ENCODE measurements at regions not wholly inside any gene's neighbourhood (a gene's known extent, or its start where the extent isn't known, plus 50 kb on each side); places are given as distances from the start of the nearest gene placed in this dataset.

DNA sequence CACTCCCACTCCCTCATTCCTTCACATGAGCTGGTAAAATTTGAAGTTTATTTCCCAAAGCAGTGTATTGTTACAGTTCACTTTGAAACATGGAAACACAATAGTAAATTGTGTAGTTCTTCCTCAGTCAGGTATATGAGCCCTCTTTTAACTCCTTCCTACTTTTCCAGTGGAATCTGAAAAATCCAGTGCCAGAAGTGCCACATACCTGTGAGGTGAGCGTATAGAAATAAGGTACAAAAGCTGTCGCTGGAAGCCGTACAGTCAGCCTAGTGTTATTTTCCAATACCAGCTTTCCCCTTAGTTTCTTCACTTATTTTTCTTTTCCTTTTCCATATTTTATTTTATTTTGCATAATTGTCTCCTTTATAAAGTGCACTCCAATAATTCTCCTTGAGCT is 81.7 kb upstream of the CADM2 start:
- CTCF ChIA-PET (ENCODE audit: partially characterized antibody) = no interaction called here

More for the DNA sequence above, 81.7 kb upstream of the CADM2 start:
- Histone ChIP-seq H4K20me1 (replicated peaks in 1 of 2; ENCODE audit: control insufficient read depth in 1 of 2, insufficient read depth in 2 of 2, low read length in 2 of 2) (no peaks in the 10 kb centered on the region), H3K27me3 (replicated peaks in 1 of 4; ENCODE audit: control insufficient read depth in 3 of 4, extremely low read depth in 1 of 4, insufficient read depth in 3 of 4, low read length in 3 of 4) (no peaks in the 10 kb centered on the region), H3K14ac (ENCODE audit: insufficient read length) (no peak overlapping the region), H2BK12ac (ENCODE audit: low read depth, low read length) (no peak overlapping the region), H2AFZ (ENCODE audit: low read length) (no peak overlapping the region), H3K27ac (ENCODE audit: low read depth, low read length) (no peak overlapping the region), H3K79me1 (ENCODE audit: low read depth, low read length) (no peaks in the 10 kb centered on the region), H3K23ac (ENCODE audit: insufficient read length) (no peak overlapping the region), H3K4ac (replicated peaks; ENCODE audit: insufficient read length, low read depth, low read length) (no peak overlapping the region), H2BK120ac (replicated peaks; ENCODE audit: low read depth, low read length) (no peak overlapping the region), H2BK20ac (ENCODE audit: low read length) (no peak overlapping the region), H4K8ac (ENCODE audit: extremely low read depth, insufficient read depth, low read length) (no peak overlapping the region), H3K23me2 (ENCODE audit: low read depth, low read length) (no peaks in the 10 kb centered on the region), H3K4me3 (ENCODE audit: extremely low read depth in 1 of 4, insufficient read depth in 2 of 4, low read depth in 3 of 4, low read length in 4 of 4) (no peak overlapping the region), H3K36me3 (ENCODE audit: control insufficient read depth in 2 of 4, insufficient read depth in 4 of 4, low read length in 3 of 4) (no peaks in the 10 kb centered on the region), H2BK15ac (ENCODE audit: low read length) (no peak overlapping the region), H3K18ac (ENCODE audit: extremely low read depth, low read length) (no peak overlapping the region), H4K5ac (ENCODE audit: insufficient read length, low read depth, low read length) (no peak overlapping the region), H2BK5ac (ENCODE audit: low read depth, low read length) (no peak overlapping the region), H3K4me1 (replicated peaks in 1 of 4; ENCODE audit: control insufficient read depth in 3 of 4, insufficient read depth in 4 of 4, low read length in 3 of 4) (no peaks in the 10 kb centered on the region), H3K9ac (replicated peaks in 1 of 4; ENCODE audit: extremely low read depth in 1 of 4, low read depth in 3 of 4, low read length in 3 of 4) (no peak overlapping the region), H3K9me3 (ENCODE audit: insufficient read depth in 2 of 2, low read depth in 1 of 2, low read length in 1 of 2) (no peaks in the 10 kb centered on the region), H4K91ac (replicated peaks; ENCODE audit: insufficient read length, low read length) (no peak overlapping the region), H3K56ac (replicated peaks; ENCODE audit: insufficient read length, low read depth, low read length) (no peak overlapping the region), H3K4me2 (ENCODE audit: insufficient read depth in 1 of 2, low read depth in 2 of 2, low read length in 2 of 2) (no peak overlapping the region), H2AK5ac (ENCODE audit: low read depth, low read length) (no peak overlapping the region), H3K79me2 (ENCODE audit: control insufficient read depth in 1 of 2, insufficient read depth in 2 of 2, low read length in 2 of 2) (no peaks in the 10 kb centered on the region)
- POLR2A ChIA-PET (ENCODE audit: partially characterized antibody) = no interaction called here
- DNase-seq (ENCODE audit: low read depth in 1 of 2, low spot score in 2 of 2) (no peak), FAIRE-seq (no peak)
- TF ChIP-seq ZNF274 (IDR thresholded peaks at IDR 0.05; ENCODE audit: borderline replicate concordance, extremely low read depth, low read length) (no peak), POLR2AphosphoS5 (IDR thresholded peaks at IDR 0.05; ENCODE audit: low read depth, low read length) (no peak), TEAD4 (IDR thresholded peaks at IDR 0.05; ENCODE audit: low read depth, low read length) (no peak), USF2 (IDR thresholded peaks at IDR 0.05; ENCODE audit: low read length) (no peak), SIN3A (conservative IDR thresholded peaks at IDR 0.05 in 1 of 2, IDR thresholded peaks at IDR 0.05 in 1 of 2; ENCODE audit: low read depth in 1 of 2, low read length in 2 of 2) (no peak), ASH2L (IDR thresholded peaks at IDR 0.05; ENCODE audit: low read length) (no peak)
- 93% methylated on average over 3 of the region's 3 CpGs; no CpG with 5 or more reads in 1 of the 2 experiments for WGBS, 2 experiments (ENCODE audit: extremely low coverage in 1 of 2, insufficient coverage in 1 of 2, insufficient read length in 1 of 2, insufficient replicate concordance in 2 of 2, low coverage in 1 of 2, low lambda C conversion rate in 2 of 2, missing lambda C conversion rate in 1 of 2)
